ENCODE measurements at regions not wholly inside any gene's neighbourhood (a gene's known extent, or its start where the extent isn't known, plus 50 kb on each side); places are given as distances from the start of the nearest gene placed in this dataset.
"Not testable (repeated sequence)": the region's sequence is repeated elsewhere in the genome, so short reads cannot be mapped to it uniquely, and the experiment has no call there.

DNA sequence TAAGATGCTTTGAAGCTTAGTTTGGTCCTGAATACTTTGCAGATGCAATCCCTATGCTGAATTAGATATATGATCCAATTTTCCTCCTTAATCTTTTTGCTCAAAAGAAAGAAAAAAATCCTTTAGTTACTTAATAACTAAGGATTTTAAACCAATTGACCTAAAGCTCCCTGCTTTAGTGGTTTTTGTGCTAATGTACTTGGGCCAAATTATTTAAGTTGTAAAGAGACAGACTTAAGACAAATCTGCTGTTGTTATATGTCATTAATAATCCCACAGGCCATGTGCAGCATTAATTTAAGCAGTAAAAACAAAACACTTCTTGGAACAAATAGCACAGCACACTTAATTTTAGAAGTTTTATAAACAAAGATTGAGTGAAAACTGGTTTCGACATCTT, 776.1 kb upstream of the SEMA6D start:
- no peak overlapping the region for H3K27ac ChIP-seq
- no peak for TF ChIP-seq ZFX (IDR thresholded peaks at IDR 0.05; ENCODE audit: borderline replicate concordance)
- TF ChIP-seq, protein P1, sequence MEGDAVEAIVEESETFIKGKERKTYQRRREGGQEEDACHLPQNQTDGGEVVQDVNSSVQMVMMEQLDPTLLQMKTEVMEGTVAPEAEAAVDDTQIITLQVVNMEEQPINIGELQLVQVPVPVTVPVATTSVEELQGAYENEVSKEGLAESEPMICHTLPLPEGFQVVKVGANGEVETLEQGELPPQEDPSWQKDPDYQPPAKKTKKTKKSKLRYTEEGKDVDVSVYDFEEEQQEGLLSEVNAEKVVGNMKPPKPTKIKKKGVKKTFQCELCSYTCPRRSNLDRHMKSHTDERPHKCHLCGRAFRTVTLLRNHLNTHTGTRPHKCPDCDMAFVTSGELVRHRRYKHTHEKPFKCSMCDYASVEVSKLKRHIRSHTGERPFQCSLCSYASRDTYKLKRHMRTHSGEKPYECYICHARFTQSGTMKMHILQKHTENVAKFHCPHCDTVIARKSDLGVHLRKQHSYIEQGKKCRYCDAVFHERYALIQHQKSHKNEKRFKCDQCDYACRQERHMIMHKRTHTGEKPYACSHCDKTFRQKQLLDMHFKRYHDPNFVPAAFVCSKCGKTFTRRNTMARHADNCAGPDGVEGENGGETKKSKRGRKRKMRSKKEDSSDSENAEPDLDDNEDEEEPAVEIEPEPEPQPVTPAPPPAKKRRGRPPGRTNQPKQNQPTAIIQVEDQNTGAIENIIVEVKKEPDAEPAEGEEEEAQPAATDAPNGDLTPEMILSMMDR (IDR thresholded peaks at IDR 0.05): no peak

DNA sequence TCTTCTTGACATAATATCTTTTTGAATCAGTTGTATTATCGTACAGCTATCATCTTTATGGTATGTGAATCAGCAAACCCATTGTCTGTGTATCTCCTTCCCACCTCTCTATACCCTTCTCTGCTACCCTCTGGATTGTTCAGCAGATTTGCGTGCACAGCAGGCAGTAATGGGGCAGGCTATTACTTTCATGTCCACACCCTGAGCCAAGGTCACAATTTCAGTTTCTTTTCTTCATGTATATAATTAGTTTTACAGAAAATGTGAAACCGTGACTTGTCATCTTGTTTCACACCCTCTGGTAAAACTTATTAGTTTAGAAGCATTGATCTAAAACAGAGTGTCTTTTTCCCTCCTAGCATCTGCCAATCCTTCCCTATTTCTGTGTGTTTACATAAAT, 770.4 kb upstream of the SEMA6D start:
- H3K27ac ChIP-seq: no peak overlapping the region
- TF ChIP-seq, protein P1 (IDR thresholded peaks at IDR 0.05): no peak
- no peak for TF ChIP-seq ZFX (IDR thresholded peaks at IDR 0.05; ENCODE audit: borderline replicate concordance)

DNA sequence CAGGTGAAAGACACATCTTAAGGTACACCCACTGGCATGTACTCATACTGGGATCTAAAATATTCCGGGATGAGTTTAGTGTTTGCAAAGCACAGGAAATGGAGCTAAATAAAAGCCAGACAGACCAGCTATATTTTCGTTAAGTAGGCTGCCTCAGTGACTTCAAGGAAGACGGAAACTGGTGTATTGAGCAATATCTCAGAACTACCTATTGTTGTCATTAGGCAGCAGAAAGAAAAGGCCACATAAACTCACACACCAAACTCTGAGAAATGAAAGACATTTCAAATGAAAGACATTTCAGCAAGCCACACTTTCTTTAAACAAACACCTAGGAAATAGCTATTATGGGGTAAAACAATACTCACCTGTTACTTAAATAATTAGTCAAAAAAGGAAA, 761.7 kb upstream of the SEMA6D start:
- no peak for TF ChIP-seq ZFX (IDR thresholded peaks at IDR 0.05; ENCODE audit: borderline replicate concordance)
- TF ChIP-seq, protein P1 (IDR thresholded peaks at IDR 0.05): no peak
- H3K27ac ChIP-seq: no peak overlapping the region

GRCh38 chr15:46956456-46956855, 760.8 kb upstream of the SEMA6D start:
- TF ChIP-seq ZFX (IDR thresholded peaks at IDR 0.05; ENCODE audit: borderline replicate concordance): no peak
- TF ChIP-seq, protein P1 (IDR thresholded peaks at IDR 0.05): no peak
- H3K27ac ChIP-seq: no peak overlapping the region

DNA sequence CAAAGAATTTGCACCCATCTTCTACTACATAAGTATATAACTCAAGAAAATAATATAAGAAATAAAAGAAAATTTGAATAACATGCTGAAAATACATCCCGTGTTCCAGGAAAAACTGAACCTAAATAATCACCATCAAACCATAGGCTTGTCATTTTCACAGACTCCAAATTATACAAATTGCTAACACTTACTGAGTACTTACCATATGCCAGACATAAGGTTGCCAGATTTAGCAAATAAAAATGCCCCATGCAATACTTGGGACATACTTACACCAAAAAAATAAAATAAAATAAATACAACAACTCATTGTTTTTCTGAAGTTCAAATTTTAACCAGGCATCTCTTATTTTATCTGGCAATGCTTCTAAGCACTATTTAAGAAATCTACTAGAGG, 760.4 kb upstream of the SEMA6D start:
- no peak for TF ChIP-seq ZFX (IDR thresholded peaks at IDR 0.05; ENCODE audit: borderline replicate concordance)
- TF ChIP-seq, protein P1 (IDR thresholded peaks at IDR 0.05): no peak
- H3K27ac ChIP-seq: no peak overlapping the region

- no peak for TF ChIP-seq ZFX (IDR thresholded peaks at IDR 0.05; ENCODE audit: borderline replicate concordance)
- TF ChIP-seq, protein P1 (IDR thresholded peaks at IDR 0.05): no peak
- H3K27ac ChIP-seq: no peak overlapping the region
Measured at GRCh38 chr15:46960581-46960980, 756.7 kb upstream of the SEMA6D start.

DNA sequence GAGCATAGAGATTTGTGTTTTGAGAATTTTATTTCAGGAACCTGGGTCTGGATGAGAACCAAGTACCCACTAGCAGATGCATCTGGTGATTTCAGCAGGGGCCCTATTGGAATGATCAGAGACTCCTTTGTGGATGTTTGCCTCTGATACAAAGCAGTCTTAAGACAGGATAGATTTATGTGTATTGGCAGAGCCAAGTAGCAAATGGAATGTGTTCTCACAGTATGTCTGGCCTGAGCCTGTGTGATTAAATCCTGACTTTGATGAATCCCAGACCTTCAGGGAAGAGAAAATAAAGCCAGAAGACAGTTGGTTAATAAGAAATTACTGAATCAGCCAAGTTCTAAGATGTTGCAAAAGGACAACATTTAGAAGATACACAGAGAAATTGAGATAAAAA, 755.5 kb upstream of the SEMA6D start:
- no peak overlapping the region for H3K27ac ChIP-seq
- TF ChIP-seq ZFX (IDR thresholded peaks at IDR 0.05; ENCODE audit: borderline replicate concordance): no peak
- TF ChIP-seq, protein P1 (IDR thresholded peaks at IDR 0.05): no peak

- not testable (repeated sequence) for H3K27ac ChIP-seq
Measured at GRCh38 chr15:46988055-46988454, 729.2 kb upstream of the SEMA6D start.
